NCI-H82 (cell line): ENCODE measurements at regions not wholly inside any gene's neighbourhood (a gene's known extent, or its start where the extent isn't known, plus 50 kb on each side); places are given as distances from the start of the nearest gene placed in this dataset.
"Not testable (repeated sequence)": the region's sequence is repeated elsewhere in the genome, so short reads cannot be mapped to it uniquely, and the experiment has no call there.

ENCODE experiments used
- DNase-seq: peaks from one replicate; lab custom pipeline; 2025; lab: John Stamatoyannopoulos, UW

DNA sequence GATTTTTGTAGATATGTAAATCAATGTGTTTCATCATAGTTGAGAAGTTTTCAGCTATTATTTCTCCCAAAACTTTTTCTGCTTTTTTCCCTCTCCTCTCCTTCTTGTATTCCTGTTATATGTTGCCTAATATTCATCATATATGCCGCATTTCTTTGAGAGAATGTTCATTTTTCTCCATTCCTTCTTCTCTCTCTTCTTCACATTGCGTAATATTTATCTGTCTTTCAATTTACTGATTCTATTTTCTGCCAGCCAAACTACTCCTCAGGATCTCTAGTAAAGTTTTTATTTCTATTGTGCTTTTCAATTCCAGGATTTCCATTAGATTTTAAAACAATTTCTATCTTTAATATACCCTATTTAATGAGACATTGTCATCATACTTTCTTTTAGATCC, 896.8 kb downstream of the EPHA7 start:
- DNase-seq: no peak

- DNase-seq: no peak
These were observed 897.8 kb downstream of the EPHA7 start for GRCh38 chr6:92521553-92521952.

DNA sequence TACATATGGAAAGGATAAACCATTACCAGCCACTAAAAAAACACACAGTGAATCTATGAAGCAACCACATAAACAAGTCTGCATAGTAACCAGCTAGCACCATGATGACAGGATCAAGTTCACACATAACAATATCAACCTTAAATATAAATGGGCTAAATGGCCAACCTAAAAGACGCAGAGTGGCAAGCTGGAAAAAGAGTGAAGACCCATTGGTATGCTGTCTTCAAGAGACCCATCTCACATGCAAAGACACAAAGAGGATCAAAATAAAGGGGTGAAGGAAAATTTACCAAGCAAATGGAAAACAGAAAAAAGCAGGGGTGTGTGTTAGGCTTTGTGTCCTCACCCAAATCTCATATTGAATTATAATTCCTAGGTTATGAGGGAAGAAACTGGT, 909.2 kb downstream of the EPHA7 start:
- no peak for DNase-seq

- no peak for DNase-seq
These were observed 911.8 kb downstream of the EPHA7 start for GRCh38 chr6:92507552-92507951.

DNA sequence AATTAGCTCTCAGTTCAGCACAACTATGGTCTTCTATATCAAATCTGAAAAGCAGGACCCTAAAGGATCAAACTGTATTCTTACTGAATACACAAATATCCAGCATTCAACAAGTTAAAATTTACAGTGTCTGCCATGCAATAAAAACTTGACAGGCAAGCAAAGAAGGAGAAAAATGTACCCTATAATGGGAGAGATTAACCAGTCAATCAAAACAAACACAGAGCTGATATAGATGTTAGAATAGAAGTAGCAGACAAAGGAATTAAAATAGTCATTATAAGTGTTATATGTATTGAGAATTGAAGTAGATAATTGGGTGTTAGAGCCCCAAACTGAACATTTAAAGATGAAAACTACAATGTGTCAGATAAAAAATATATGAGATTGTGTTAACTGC, 914.9 kb downstream of the EPHA7 start:
- DNase-seq: no peak

DNA sequence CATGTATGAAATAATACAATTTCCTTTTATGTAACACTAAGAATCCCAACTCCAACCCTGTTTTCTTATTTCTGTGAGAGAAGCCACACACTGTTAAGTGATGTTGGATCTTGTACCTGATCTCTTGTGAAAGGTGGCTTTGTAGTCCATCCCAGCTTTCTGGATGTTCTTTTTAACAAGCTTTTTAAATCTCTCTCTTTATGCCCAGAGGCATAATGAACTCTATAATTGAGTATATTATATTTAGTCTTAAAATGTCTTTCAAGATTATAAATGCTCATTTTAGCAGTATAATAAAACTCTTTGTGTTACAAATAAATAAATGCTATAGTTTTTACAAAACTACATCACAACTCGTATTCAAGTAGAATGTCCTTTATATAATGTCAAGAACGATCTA, 922.1 kb downstream of the EPHA7 start:
- DNase-seq: no peak

DNA sequence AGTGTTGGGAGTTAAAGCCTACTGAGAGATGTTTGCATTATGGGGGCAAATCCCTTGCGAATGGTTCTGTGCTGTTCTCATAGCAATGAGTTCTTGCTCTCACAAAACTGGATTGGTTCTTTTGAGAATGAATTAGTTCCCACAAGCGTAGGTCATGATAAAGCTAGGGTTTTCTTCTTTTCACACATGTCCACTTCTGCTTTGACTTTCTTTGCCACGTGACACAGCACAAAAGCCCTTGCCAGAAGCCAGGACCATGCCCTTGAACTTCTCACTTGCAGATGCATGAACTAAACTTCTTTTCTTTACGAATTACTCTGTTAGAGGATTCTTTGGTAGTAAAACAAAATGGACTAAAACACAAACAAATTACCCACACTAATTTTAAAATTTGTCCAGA, 922.8 kb downstream of the EPHA7 start:
- DNase-seq: no peak

- no peak for DNase-seq
These were observed 924.1 kb downstream of the EPHA7 start for GRCh38 chr6:92495242-92495641.

- no peak for DNase-seq
These were observed 933.9 kb downstream of the EPHA7 start for GRCh38 chr6:92485487-92485886.

DNA sequence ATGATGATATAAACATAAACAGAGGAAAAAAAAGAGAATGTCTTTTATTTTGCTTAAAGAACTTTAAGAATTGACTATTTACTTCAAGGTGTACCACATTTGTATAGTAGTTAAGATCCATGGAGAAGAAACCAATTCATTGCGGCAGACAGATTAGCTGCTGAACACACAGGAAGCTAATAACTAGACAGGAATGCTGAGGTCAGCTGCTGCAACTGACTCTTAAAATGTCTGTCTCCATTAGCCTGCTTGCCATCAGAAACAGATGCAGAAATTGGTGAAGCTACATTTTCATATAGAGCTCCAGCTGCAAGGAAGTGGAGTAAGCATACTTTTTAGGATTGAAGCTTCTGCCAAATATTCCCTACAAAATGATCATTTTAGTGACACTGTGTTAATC, 939.5 kb downstream of the EPHA7 start:
- peak; percentile 15 for DNase-seq

- no peak for DNase-seq
These were observed 946.3 kb downstream of the EPHA7 start for GRCh38 chr6:92473056-92473455.

DNA sequence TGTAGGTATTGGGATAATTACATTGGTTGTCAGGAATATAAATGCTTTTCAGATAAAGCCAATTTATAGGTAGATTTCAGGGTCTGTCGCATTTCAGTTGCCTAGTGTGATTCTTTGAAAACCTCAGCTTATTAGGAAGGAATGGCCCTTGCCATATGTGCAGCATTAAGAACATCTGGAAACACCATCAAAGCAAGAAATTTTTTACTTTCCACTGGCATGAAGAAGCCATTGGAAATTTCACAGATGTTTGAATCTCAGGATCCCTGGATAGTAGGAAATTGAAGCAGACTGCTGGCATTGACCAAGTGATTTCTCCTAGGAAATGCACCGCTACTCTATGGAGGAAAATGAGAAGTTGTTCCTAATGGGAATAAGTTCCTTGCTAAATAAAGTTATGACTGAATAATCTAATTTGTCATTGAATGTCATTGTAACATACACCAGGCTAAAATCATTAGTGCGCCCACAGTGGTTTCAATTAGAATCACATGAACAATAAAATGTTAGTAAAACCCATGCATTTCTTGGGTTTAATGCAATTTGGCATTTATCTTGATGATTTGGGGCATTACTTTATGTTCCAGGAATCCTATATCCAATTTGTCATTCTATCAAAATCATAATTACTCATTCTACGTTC, 950.1 kb downstream of the EPHA7 start:
- no peak for DNase-seq

- DNase-seq: no peak
These were observed 951.3 kb downstream of the EPHA7 start for GRCh38 chr6:92468066-92468465.

- no peak for DNase-seq
These were observed 959.2 kb downstream of the EPHA7 start for GRCh38 chr6:92460133-92460532.

DNA sequence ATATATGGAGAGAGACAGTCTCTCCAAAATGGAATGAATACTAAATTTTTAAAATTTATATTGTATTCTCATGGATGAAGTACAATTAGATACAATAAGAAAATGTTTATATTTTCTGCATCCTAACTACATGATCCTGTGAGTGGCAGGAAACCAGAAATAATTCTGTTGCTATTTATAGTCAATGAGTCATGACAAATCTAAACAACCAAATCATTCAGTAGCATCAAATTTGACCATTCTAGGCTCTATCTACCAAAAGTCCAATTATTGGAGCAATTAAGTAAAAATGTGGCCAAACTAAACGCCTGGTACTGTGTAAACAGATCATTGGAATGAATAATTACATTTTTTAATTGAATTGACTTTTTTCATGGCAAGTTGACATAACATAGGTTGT, 959.8 kb downstream of the EPHA7 start:
- no peak for DNase-seq

DNA sequence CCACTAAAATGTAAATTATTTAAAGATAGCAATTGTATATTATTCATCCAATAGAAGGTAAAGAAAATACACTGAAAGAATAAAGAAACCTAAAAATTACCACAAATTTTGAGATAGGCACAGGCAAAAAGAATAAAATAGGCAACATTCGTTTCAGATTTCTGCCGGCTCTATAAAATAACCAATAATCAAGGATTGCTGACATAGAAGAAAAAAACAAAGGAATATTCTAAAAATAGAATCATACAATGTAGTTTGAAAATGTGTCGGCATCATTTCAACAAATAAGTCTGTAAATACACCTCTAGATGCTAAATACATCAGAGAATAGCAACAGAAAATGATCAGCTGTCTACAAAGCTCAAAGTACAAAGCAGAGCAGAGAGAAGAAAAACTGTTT, 973.3 kb downstream of the EPHA7 start:
- DNase-seq: no peak

DNA sequence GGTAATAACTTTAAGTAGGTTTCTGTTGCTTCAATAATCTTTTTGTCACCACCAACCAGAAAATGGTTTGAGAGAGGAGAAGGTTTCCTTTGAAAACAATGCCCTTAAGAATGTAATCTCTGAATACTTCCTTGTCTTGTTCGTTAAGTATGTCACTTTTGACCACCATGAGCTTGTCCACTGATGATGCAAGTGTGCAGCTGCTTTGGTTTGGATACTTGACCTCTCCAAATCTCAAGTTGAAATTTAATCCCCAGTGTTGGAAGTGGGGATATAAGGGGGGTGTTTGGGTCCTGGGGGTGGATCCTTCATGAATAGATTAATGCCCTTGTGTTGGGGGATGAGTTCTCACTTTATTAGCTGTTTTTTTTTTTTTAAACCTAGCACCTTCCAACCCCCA, 985.4 kb downstream of the EPHA7 start:
- DNase-seq: no peak

DNA sequence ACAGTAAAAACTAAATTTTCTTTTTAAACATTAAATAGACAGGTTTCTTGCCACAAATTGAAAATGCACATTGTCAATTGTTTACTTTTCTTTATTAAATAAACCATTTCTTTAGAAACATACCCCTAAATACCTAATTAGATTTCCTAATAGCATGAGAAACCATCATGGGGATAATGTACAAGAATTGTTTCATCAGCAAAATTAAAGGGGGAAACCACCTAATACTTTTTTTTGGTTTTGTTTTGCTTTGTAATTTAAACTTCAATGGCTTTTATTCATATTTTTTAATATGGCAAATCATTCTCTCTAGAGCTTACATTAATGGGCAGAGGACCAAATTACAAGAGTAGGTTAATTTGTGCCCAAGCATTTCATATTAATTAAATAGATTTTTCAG, 987.9 kb downstream of the EPHA7 start:
- DNase-seq: no peak

DNA sequence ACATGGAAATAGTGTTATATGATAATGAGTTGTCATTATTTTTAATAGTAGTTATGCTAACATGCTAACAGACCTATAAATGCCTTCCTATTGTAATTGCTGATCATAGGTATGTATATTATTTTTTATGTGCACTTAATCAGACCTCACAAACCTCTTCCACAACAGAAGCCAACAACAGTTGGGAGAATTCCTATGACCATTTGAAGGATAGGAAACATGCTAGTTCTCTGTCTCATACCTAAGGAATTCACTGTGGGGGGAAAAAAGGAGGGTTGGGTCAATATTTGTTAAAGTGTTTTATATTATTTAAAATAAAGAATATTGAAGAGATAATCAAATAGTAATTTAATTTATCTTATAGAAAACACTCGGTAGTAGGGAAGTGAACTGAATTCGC, 990.9 kb downstream of the EPHA7 start:
- no peak for DNase-seq

GRCh38 chr6:92427453-92427852, 991.9 kb downstream of the EPHA7 start:
- no peak for DNase-seq

DNA sequence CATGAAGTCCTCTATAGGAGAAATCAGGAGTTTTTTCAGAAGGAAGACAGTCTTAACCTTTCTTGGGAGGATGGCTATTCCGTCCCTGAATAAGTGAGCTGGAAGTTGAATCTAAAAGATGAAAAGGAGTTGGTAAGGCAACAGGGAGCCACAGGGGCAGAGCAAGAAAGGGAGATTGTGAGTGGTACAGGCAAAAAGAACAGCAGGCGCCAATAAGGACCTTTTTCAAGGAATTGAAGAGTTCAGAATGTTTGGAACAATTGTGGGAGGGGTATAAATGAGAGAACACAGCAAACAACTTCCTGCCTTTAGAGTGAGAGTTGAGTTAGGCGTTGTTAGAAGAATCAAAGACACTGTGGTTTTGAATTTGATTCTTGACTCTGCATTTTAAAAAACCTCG, 1003.7 kb downstream of the EPHA7 start:
- no peak for DNase-seq

DNA sequence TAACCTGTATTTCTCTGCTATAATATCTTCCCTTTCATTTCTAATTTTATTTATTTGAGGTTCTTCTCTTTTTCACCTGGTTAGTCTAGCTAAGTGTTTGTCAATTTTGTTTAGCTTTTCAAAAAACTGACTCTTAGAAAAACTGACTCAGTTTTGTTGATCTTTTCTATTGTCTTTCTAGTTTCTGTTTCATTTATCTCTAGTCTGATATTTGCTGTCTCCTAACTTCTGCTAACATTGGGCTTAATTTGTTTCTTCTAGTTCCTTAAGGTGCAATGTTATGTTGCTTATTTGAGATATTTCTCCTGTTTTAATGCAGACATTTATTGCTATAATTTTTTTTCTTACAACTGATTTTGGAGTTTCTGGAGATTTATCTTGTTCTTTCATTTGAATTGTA, 1011.0 kb downstream of the EPHA7 start:
- DNase-seq: no peak

DNA sequence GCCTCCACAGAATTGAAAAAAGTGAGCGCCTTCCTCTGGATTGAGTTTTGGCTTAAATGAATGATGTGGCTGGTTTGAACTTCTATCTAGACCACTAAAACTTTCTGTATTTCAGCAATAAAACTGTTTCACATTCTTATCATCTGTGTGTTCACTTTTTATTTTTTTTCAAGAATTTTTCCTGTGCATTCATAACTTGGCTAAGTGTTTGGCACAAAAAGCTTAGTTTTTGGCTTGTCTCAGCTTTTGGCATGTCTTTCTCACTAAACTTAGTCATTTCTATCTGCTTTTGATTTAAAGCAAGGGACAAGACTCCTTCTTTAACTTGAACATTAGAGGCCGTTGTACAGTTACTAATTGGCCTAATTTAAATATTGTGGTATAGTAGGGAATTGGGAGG, 1015.1 kb downstream of the EPHA7 start:
- DNase-seq: no peak

- no peak for DNase-seq
These were observed 1019.4 kb downstream of the EPHA7 start for GRCh38 chr6:92399911-92400310.

- not testable (repeated sequence) for DNase-seq
These were observed 1030.7 kb downstream of the EPHA7 start for GRCh38 chr6:92388706-92389105.
